Loucy (cell line): ENCODE measurements at regions not wholly inside any gene's neighbourhood (a gene's known extent, or its start where the extent isn't known, plus 50 kb on each side); places are given as distances from the start of the nearest gene placed in this dataset.

ENCODE experiments used
- H2AFZ ChIP-seq: fragments of 200-600 bp; sonication (generic); 2 replicates; pipeline ENCODE4 v1.6.0; 2016; ENCODE audit warnings: antibody characterized with exemption, mild to moderate bottlenecking, low read length, moderate library complexity
- H3F3A ChIP-seq: fragments of 200-600 bp; 2 replicates; pipeline ENCODE4 v1.6.0; 2016; ENCODE audit warnings: antibody characterized with exemption, low read depth, mild to moderate bottlenecking
- H3K27me3 ChIP-seq: fragments of 200-600 bp; sonication (generic); 2 replicates; pipeline ENCODE4 v1.6.1; 2014; ENCODE audit warnings: low read length, mild to moderate bottlenecking; ENCODE audit not compliant: insufficient read depth, poor library complexity, severe bottlenecking
- H3K36me3 ChIP-seq: fragments of 200-600 bp; sonication (generic); 2 replicates; pipeline ENCODE4 v1.6.1; 2016; ENCODE audit warnings: low read length; ENCODE audit not compliant: insufficient read depth
- H3K4me1 ChIP-seq: fragments of 200-600 bp; sonication (generic); 2 replicates; pipeline ENCODE4 v1.5.1; 2014; ENCODE audit warnings: low read length, mild to moderate bottlenecking; ENCODE audit not compliant: insufficient read depth, poor library complexity, severe bottlenecking
- H3K4me2 ChIP-seq: fragments of 200-600 bp; sonication (generic); 2 replicates; pipeline ENCODE4 v1.6.0; 2014; ENCODE audit warnings: antibody characterized with exemption, low read length, low read depth, mild to moderate bottlenecking; ENCODE audit not compliant: poor library complexity, severe bottlenecking
- H3K4me3 ChIP-seq: fragments of 200-600 bp; sonication (generic); 2 replicates; pipeline ENCODE4 v1.5.1; 2014; ENCODE audit warnings: low read length, mild to moderate bottlenecking, mixed read lengths; ENCODE audit not compliant: poor library complexity, severe bottlenecking
- H3K79me2 ChIP-seq: fragments of 200-600 bp; sonication (generic); 2 replicates; pipeline ENCODE4 v1.6.1; 2014; ENCODE audit warnings: low read length; ENCODE audit not compliant: insufficient read depth
- H3K9ac ChIP-seq: fragments of 200-600 bp; sonication (generic); 2 replicates; pipeline ENCODE4 v1.6.0; 2014; ENCODE audit warnings: mild to moderate bottlenecking, low read depth, low read length, moderate library complexity; ENCODE audit not compliant: poor library complexity, severe bottlenecking
- H3K9me2 ChIP-seq: fragments of 200-600 bp; sonication (generic); replicated peaks from 2 replicates; pipeline ENCODE4 v1.6.1; 2016; ENCODE audit warnings: low read depth, low read length, mixed read lengths
- H3K9me3 ChIP-seq: fragments of 200-600 bp; sonication (generic); 2 replicates; pipeline ENCODE4 v1.6.1; 2014; ENCODE audit warnings: mild to moderate bottlenecking, antibody characterized with exemption, low read length, low read depth; ENCODE audit not compliant: insufficient read depth
- H4K20me1 ChIP-seq: fragments of 200-600 bp; sonication (generic); 2 replicates; pipeline ENCODE4 v1.6.0; 2014; ENCODE audit warnings: antibody characterized with exemption, low read length, mild to moderate bottlenecking; ENCODE audit not compliant: insufficient read depth, poor library complexity, severe bottlenecking
- CTCF ChIP-seq: fragments of 200-600 bp; sonication (generic); conservative IDR thresholded peaks from 2 replicates; pipeline ENCODE4 v1.5.1; 2014; ENCODE audit warnings: mild to moderate bottlenecking, antibody characterized with exemption, low read length
- EZH2phosphoT487 ChIP-seq: fragments of 200-600 bp; IDR thresholded peaks from 2 replicates; pipeline ENCODE4 v1.6.1; 2018; ENCODE audit warnings: antibody characterized with exemption, mild to moderate bottlenecking, moderate library complexity, borderline replicate concordance

GRCh38 chr2:63784461-63784860 lies 57.2 kb upstream of the UGP2 start:
- Histone ChIP-seq H3K79me2 (no peaks in the 10 kb centered on the region), H4K20me1 (no peaks in the 10 kb centered on the region), H2AFZ (no peak overlapping the region), H3K36me3 (no peaks in the 10 kb centered on the region), H3K9me3 (no peaks in the 10 kb centered on the region), H3K9me2 (no peaks in the 10 kb centered on the region), H3K4me2 (no peak overlapping the region), H3K9ac (no peak overlapping the region), H3F3A (no peaks in the 10 kb centered on the region), H3K27me3 (no peaks in the 10 kb centered on the region), H3K4me3 (no peak overlapping the region), H3K4me1 (no peaks in the 10 kb centered on the region)
- TF ChIP-seq CTCF (no peak), EZH2phosphoT487 (no peak)

GRCh38 chr2:63785096-63785495 lies 56.6 kb upstream of the UGP2 start:
- no peaks in the 10 kb centered on the region for H4K20me1 ChIP-seq
- H3F3A ChIP-seq: no peaks in the 10 kb centered on the region
- no peaks in the 10 kb centered on the region for H3K36me3 ChIP-seq
- H3K9me3 ChIP-seq: no peaks in the 10 kb centered on the region
- H2AFZ ChIP-seq: 0 out of 2 replicates have a peak overlapping the region, but pooled peaks have one; percentile 8
- no peaks in the 10 kb centered on the region for H3K4me1 ChIP-seq
- no peaks in the 10 kb centered on the region for H3K27me3 ChIP-seq
- no peaks in the 10 kb centered on the region for H3K79me2 ChIP-seq
- H3K9me2 ChIP-seq: no peaks in the 10 kb centered on the region
- H3K9ac ChIP-seq: no peak overlapping the region
- TF ChIP-seq CTCF: no peak
- no peak for TF ChIP-seq EZH2phosphoT487
- no peak overlapping the region for H3K4me3 ChIP-seq
- H3K4me2 ChIP-seq: no peak overlapping the region

- no peaks in the 10 kb centered on the region for H3K27me3 ChIP-seq
- H3K4me3 ChIP-seq: no peak overlapping the region
- H3K9me2 ChIP-seq: no peaks in the 10 kb centered on the region
- H3K9ac ChIP-seq: no peak overlapping the region
- no peaks in the 10 kb centered on the region for H3K9me3 ChIP-seq
- H3K4me2 ChIP-seq: no peak overlapping the region
- no peaks in the 10 kb centered on the region for H3K79me2 ChIP-seq
- H3K4me1 ChIP-seq: no peaks in the 10 kb centered on the region
- H4K20me1 ChIP-seq: no peaks in the 10 kb centered on the region
- no peaks in the 10 kb centered on the region for H3F3A ChIP-seq
- no peak for TF ChIP-seq EZH2phosphoT487
- TF ChIP-seq CTCF: no peak
- H3K36me3 ChIP-seq: no peaks in the 10 kb centered on the region
- H2AFZ ChIP-seq: no peak overlapping the region
Observed at GRCh38 chr2:63786471-63786870, 55.2 kb upstream of the UGP2 start.
